Loucy (cell line): ENCODE measurements at regions not wholly inside any gene's neighbourhood (a gene's known extent, or its start where the extent isn't known, plus 50 kb on each side); places are given as distances from the start of the nearest gene placed in this dataset.

Experiments used
- H2AFZ ChIP-seq: fragments of 200-600 bp; sonication (generic); 2 replicates; pipeline ENCODE4 v1.6.0; 2016; ENCODE audit warnings: antibody characterized with exemption, mild to moderate bottlenecking, low read length, moderate library complexity
- H3F3A ChIP-seq: fragments of 200-600 bp; 2 replicates; pipeline ENCODE4 v1.6.0; 2016; ENCODE audit warnings: antibody characterized with exemption, low read depth, mild to moderate bottlenecking
- H3K27me3 ChIP-seq: fragments of 200-600 bp; sonication (generic); 2 replicates; pipeline ENCODE4 v1.6.1; 2014; ENCODE audit warnings: low read length, mild to moderate bottlenecking; ENCODE audit not compliant: insufficient read depth, poor library complexity, severe bottlenecking
- H3K36me3 ChIP-seq: fragments of 200-600 bp; sonication (generic); 2 replicates; pipeline ENCODE4 v1.6.1; 2016; ENCODE audit warnings: low read length; ENCODE audit not compliant: insufficient read depth
- H3K4me1 ChIP-seq: fragments of 200-600 bp; sonication (generic); 2 replicates; pipeline ENCODE4 v1.5.1; 2014; ENCODE audit warnings: low read length, mild to moderate bottlenecking; ENCODE audit not compliant: insufficient read depth, poor library complexity, severe bottlenecking
- H3K4me2 ChIP-seq: fragments of 200-600 bp; sonication (generic); 2 replicates; pipeline ENCODE4 v1.6.0; 2014; ENCODE audit warnings: antibody characterized with exemption, low read length, low read depth, mild to moderate bottlenecking; ENCODE audit not compliant: poor library complexity, severe bottlenecking
- H3K4me3 ChIP-seq: fragments of 200-600 bp; sonication (generic); 2 replicates; pipeline ENCODE4 v1.5.1; 2014; ENCODE audit warnings: low read length, mild to moderate bottlenecking, mixed read lengths; ENCODE audit not compliant: poor library complexity, severe bottlenecking
- H3K79me2 ChIP-seq: fragments of 200-600 bp; sonication (generic); 2 replicates; pipeline ENCODE4 v1.6.1; 2014; ENCODE audit warnings: low read length; ENCODE audit not compliant: insufficient read depth
- H3K9ac ChIP-seq: fragments of 200-600 bp; sonication (generic); 2 replicates; pipeline ENCODE4 v1.6.0; 2014; ENCODE audit warnings: mild to moderate bottlenecking, low read depth, low read length, moderate library complexity; ENCODE audit not compliant: poor library complexity, severe bottlenecking
- H3K9me2 ChIP-seq: fragments of 200-600 bp; sonication (generic); replicated peaks from 2 replicates; pipeline ENCODE4 v1.6.1; 2016; ENCODE audit warnings: low read depth, low read length, mixed read lengths
- H3K9me3 ChIP-seq: fragments of 200-600 bp; sonication (generic); 2 replicates; pipeline ENCODE4 v1.6.1; 2014; ENCODE audit warnings: mild to moderate bottlenecking, antibody characterized with exemption, low read length, low read depth; ENCODE audit not compliant: insufficient read depth
- H4K20me1 ChIP-seq: fragments of 200-600 bp; sonication (generic); 2 replicates; pipeline ENCODE4 v1.6.0; 2014; ENCODE audit warnings: antibody characterized with exemption, low read length, mild to moderate bottlenecking; ENCODE audit not compliant: insufficient read depth, poor library complexity, severe bottlenecking
- CTCF ChIP-seq: fragments of 200-600 bp; sonication (generic); conservative IDR thresholded peaks from 2 replicates; pipeline ENCODE4 v1.5.1; 2014; ENCODE audit warnings: mild to moderate bottlenecking, antibody characterized with exemption, low read length
- EZH2phosphoT487 ChIP-seq: fragments of 200-600 bp; IDR thresholded peaks from 2 replicates; pipeline ENCODE4 v1.6.1; 2018; ENCODE audit warnings: antibody characterized with exemption, mild to moderate bottlenecking, moderate library complexity, borderline replicate concordance

DNA sequence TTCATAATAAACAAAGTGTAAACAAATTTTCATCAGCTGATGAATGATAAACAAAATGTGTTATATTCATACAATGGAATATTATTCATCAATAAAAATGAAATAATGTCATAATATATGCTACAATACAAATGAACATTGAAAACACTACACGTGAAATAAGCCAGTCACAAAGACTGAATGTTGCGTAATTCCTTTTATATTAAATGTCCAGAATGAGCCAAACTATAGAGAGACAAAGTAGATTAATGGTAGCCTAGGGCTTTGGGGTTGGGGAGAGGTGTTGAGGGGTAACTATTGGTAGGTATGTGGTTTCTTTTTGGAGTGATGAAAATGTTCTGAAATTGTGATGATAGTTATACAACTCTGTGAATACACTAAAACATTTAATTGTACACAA is 292.9 kb upstream of the PDZRN3 start:
- no peak overlapping the region for H3K4me3 ChIP-seq
- H3K9me2 ChIP-seq: no peaks in the 10 kb centered on the region
- no peaks in the 10 kb centered on the region for H3K79me2 ChIP-seq
- H3K27me3 ChIP-seq: no peaks in the 10 kb centered on the region
- no peaks in the 10 kb centered on the region for H3K4me1 ChIP-seq
- no peak for TF ChIP-seq EZH2phosphoT487
- no peak for TF ChIP-seq CTCF
- H3F3A ChIP-seq: no peaks in the 10 kb centered on the region
- H3K9me3 ChIP-seq: no peaks in the 10 kb centered on the region
- no peak overlapping the region for H2AFZ ChIP-seq
- H3K36me3 ChIP-seq: no peaks in the 10 kb centered on the region
- H4K20me1 ChIP-seq: no peaks in the 10 kb centered on the region
- H3K9ac ChIP-seq: no peak overlapping the region
- no peak overlapping the region for H3K4me2 ChIP-seq

DNA sequence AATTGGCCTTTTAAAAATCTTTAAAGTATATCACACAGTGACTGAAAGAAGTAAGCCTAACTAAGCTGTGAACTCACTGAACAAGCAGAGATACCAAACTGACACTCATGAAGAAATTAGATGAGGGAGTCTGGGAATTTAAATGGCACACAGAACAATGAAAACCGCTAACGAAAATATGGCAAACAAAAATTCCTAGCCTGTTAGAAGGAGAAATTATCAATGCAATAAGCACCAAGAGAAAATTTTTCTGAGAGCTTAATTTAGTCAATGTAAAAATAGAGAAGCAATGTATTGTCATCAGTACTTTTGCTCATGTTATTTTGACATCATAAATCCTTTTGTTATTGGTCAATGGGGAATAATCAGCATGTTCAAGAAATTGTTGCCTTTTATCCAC is 291.1 kb upstream of the PDZRN3 start:
- H3K9me3 ChIP-seq: no peaks in the 10 kb centered on the region
- no peaks in the 10 kb centered on the region for H3K79me2 ChIP-seq
- TF ChIP-seq CTCF (no peak), EZH2phosphoT487 (no peak)
- H2AFZ ChIP-seq: no peak overlapping the region
- H3K9ac ChIP-seq: no peak overlapping the region
- no peak overlapping the region for H3K4me2 ChIP-seq
- H3F3A ChIP-seq: no peaks in the 10 kb centered on the region
- no peaks in the 10 kb centered on the region for H4K20me1 ChIP-seq
- H3K9me2 ChIP-seq: no peaks in the 10 kb centered on the region
- no peaks in the 10 kb centered on the region for H3K27me3 ChIP-seq
- no peaks in the 10 kb centered on the region for H3K4me1 ChIP-seq
- H3K36me3 ChIP-seq: no peaks in the 10 kb centered on the region
- no peak overlapping the region for H3K4me3 ChIP-seq

GRCh38 chr3:73908218-73908617 is 283.5 kb upstream of the PDZRN3 start:
- no peaks in the 10 kb centered on the region for H3K27me3 ChIP-seq
- H3K4me1 ChIP-seq: no peaks in the 10 kb centered on the region
- H3K4me2 ChIP-seq: no peak overlapping the region
- no peak overlapping the region for H2AFZ ChIP-seq
- H3K79me2 ChIP-seq: no peaks in the 10 kb centered on the region
- no peaks in the 10 kb centered on the region for H4K20me1 ChIP-seq
- no peaks in the 10 kb centered on the region for H3F3A ChIP-seq
- no peaks in the 10 kb centered on the region for H3K9me2 ChIP-seq
- no peak overlapping the region for H3K4me3 ChIP-seq
- H3K9me3 ChIP-seq: no peaks in the 10 kb centered on the region
- no peaks in the 10 kb centered on the region for H3K36me3 ChIP-seq
- no peak for TF ChIP-seq EZH2phosphoT487
- no peak for TF ChIP-seq CTCF
- H3K9ac ChIP-seq: no peak overlapping the region
